Ascending aorta (tissue), 2 donors: ENCODE measurements at regions not wholly inside any gene's neighbourhood (a gene's known extent, or its start where the extent isn't known, plus 50 kb on each side); places are given as distances from the start of the nearest gene placed in this dataset.

Source experiments
- DNase-seq, 2 donors: peaks; one replicate each; pipeline ENCODE4 v3.0.0-alpha.2; 2019; ENCODE audit warnings: low spot score in 2 of 2
- H3K27ac ChIP-seq, 2 donors: fragments of 200-600 bp; sonication (generic); one replicate each; pipeline ENCODE4 v1.5.1; 2016 to 2017; ENCODE audit warnings: mild to moderate bottlenecking in 1 of 2
- H3K27me3 ChIP-seq: fragments of 200-600 bp; sonication (generic); one replicate; pipeline ENCODE4 v1.5.1; 2017
- H3K36me3 ChIP-seq, 2 donors: fragments of 200-600 bp; sonication (generic); one replicate each; pipeline ENCODE4 v1.5.1; 2016
- H3K4me1 ChIP-seq, 2 donors: fragments of 200-600 bp; sonication (generic); one replicate each; pipeline ENCODE4 v1.5.1; 2016 to 2017; ENCODE audit warnings: mild to moderate bottlenecking in 1 of 2
- H3K4me3 ChIP-seq, 2 donors: fragments of 200-600 bp; sonication (generic); one replicate each; pipeline ENCODE4 v1.5.1; 2016 to 2017; ENCODE audit warnings: mild to moderate bottlenecking in 1 of 2
- H3K9me3 ChIP-seq, 2 donors: fragments of 200-600 bp; sonication (generic); one replicate each; pipeline ENCODE4 v1.5.1; 2016
- CTCF ChIP-seq, 3 experiments: fragments of 200-600 bp in 2 of 3; fragments of 450-650 bp in 1 of 3; sonication (generic) in 2 of 3; IDR thresholded peaks; one replicate each; pipeline ENCODE4 v1.5.1; 2016 to 2019; ENCODE audit warnings: antibody characterized with exemption in 3 of 3, mild to moderate bottlenecking in 1 of 3, moderate library complexity in 1 of 3
- intact Hi-C: fragments of 100-400 bp; cut with DNase I; formaldehyde crosslinking; loops from one replicate; pipeline ENCODE4 v1.15.1; 2023

GRCh38 chr5:158397278-158397677, 538.3 kb upstream of the CLINT1 start:
- Histone ChIP-seq H3K4me3 (no peak overlapping the region), H3K27me3 (no peaks in the 10 kb centered on the region), H3K9me3 (no peaks in the 10 kb centered on the region), H3K4me1 (no peaks in the 10 kb centered on the region), H3K36me3 (no peaks in the 10 kb centered on the region), H3K27ac (no peak overlapping the region)
- intact Hi-C loops: no loop called here
- no peak for TF ChIP-seq CTCF (IDR thresholded peaks at IDR 0.05)
- DNase-seq: no peak

- no peak for TF ChIP-seq CTCF (IDR thresholded peaks at IDR 0.05)
- intact Hi-C loops: no loop called here
Measured at GRCh38 chr5:158394102-158394501, 535.2 kb upstream of the CLINT1 start.

GRCh38 chr5:158393457-158393856, 534.5 kb upstream of the CLINT1 start:
- intact Hi-C loops: no loop called here
- no peaks in the 10 kb centered on the region for H3K36me3 ChIP-seq
- no peak for DNase-seq
- H3K4me1 ChIP-seq: no peaks in the 10 kb centered on the region
- H3K27me3 ChIP-seq: no peaks in the 10 kb centered on the region
- no peak for TF ChIP-seq CTCF (IDR thresholded peaks at IDR 0.05)
- no peak overlapping the region for H3K27ac ChIP-seq
- no peaks in the 10 kb centered on the region for H3K9me3 ChIP-seq
- no peak overlapping the region for H3K4me3 ChIP-seq

More at GRCh38 chr5:158394102-158394501, 535.2 kb upstream of the CLINT1 start:
- Histone ChIP-seq H3K4me3 (no peak overlapping the region), H3K27me3 (no peaks in the 10 kb centered on the region), H3K36me3 (no peaks in the 10 kb centered on the region), H3K27ac (no peak overlapping the region), H3K9me3 (no peaks in the 10 kb centered on the region), H3K4me1 (no peaks in the 10 kb centered on the region)
- DNase-seq: no peak

- no peaks in the 10 kb centered on the region for H3K4me1 ChIP-seq
- TF ChIP-seq CTCF (IDR thresholded peaks at IDR 0.05): no peak
- intact Hi-C loops: no loop called here
Measured at GRCh38 chr5:158392753-158393152, 533.8 kb upstream of the CLINT1 start.

GRCh38 chr5:158390577-158390976, 531.6 kb upstream of the CLINT1 start:
- Histone ChIP-seq H3K4me1 (peaks cover 0 to under 1% of the 10 kb centered on the region in 2 donors), H3K4me3 (no peak overlapping the region), H3K27ac (no peak overlapping the region), H3K9me3 (no peaks in the 10 kb centered on the region), H3K27me3 (no peaks in the 10 kb centered on the region), H3K36me3 (no peaks in the 10 kb centered on the region)
- TF ChIP-seq CTCF (IDR thresholded peaks at IDR 0.05): no peak
- intact Hi-C loops: no loop called here
- DNase-seq: no peak

More at GRCh38 chr5:158392753-158393152, 533.8 kb upstream of the CLINT1 start:
- H3K9me3 ChIP-seq: no peaks in the 10 kb centered on the region
- no peak for DNase-seq
- H3K4me3 ChIP-seq: no peak overlapping the region
- H3K36me3 ChIP-seq: no peaks in the 10 kb centered on the region
- H3K27me3 ChIP-seq: no peaks in the 10 kb centered on the region
- H3K27ac ChIP-seq: no peak overlapping the region

- intact Hi-C loops: no loop called here
- H3K4me1 ChIP-seq: peaks cover 0 to 3% of the 10 kb centered on the region in 2 donors
- TF ChIP-seq CTCF (IDR thresholded peaks at IDR 0.05): no peak
- H3K36me3 ChIP-seq: no peaks in the 10 kb centered on the region
- DNase-seq: no peak
- H3K4me3 ChIP-seq: no peak overlapping the region
- H3K27me3 ChIP-seq: no peaks in the 10 kb centered on the region
- no peak overlapping the region for H3K27ac ChIP-seq
- H3K9me3 ChIP-seq: no peaks in the 10 kb centered on the region
Measured at GRCh38 chr5:158389786-158390185, 530.8 kb upstream of the CLINT1 start.
